HCT116 (cell line): ENCODE measurements at regions not wholly inside any gene's neighbourhood (a gene's known extent, or its start where the extent isn't known, plus 50 kb on each side); places are given as distances from the start of the nearest gene placed in this dataset.

ENCODE experiments used
- EZH2phosphoT487 ChIP-seq: fragments of 200-600 bp; IDR thresholded peaks from 2 replicates; pipeline ENCODE4 v1.6.1; 2018; ENCODE audit warnings: antibody characterized with exemption, borderline replicate concordance
- POLR2A ChIP-seq: IDR thresholded peaks from 2 replicates; pipeline ENCODE4 v1.7.0; 2011; ENCODE audit warnings: borderline replicate concordance; ENCODE audit not compliant: insufficient read depth, insufficient read length; ENCODE audit errors: extremely low read depth
- POLR2AphosphoS5 ChIP-seq: IDR thresholded peaks from 2 replicates; pipeline ENCODE4 v1.6.1; 2011; ENCODE audit warnings: mild to moderate bottlenecking, low read depth, low read length, moderate library complexity
- ZFX ChIP-seq: fragments of 450-650 bp; IDR thresholded peaks from 2 replicates; pipeline ENCODE4 v1.6.1; 2017
- TF ChIP-seq, protein P1 (sequence below), 3 experiments: fragments of 200-600 bp in 1 of 3; sonication (generic) in 1 of 3; IDR thresholded peaks in 2 of 3; conservative IDR thresholded peaks in 1 of 3; 2 replicates each; pipeline ENCODE4 v1.5.1; 2012 to 2017; ENCODE audit warnings: low read depth in 2 of 3, low read length in 2 of 3, antibody characterized with exemption in 1 of 3, borderline replicate concordance in 1 of 3, control low read depth in 1 of 3, mild to moderate bottlenecking in 1 of 3, mixed read lengths in 1 of 3, mixed run types in 1 of 3, moderate library complexity in 1 of 3; ENCODE audit not compliant: insufficient read depth in 1 of 3
- TF ChIP-seq, protein P2 (sequence below): IDR thresholded peaks from 2 replicates; pipeline ENCODE4 v1.6.1; 2012

DNA sequence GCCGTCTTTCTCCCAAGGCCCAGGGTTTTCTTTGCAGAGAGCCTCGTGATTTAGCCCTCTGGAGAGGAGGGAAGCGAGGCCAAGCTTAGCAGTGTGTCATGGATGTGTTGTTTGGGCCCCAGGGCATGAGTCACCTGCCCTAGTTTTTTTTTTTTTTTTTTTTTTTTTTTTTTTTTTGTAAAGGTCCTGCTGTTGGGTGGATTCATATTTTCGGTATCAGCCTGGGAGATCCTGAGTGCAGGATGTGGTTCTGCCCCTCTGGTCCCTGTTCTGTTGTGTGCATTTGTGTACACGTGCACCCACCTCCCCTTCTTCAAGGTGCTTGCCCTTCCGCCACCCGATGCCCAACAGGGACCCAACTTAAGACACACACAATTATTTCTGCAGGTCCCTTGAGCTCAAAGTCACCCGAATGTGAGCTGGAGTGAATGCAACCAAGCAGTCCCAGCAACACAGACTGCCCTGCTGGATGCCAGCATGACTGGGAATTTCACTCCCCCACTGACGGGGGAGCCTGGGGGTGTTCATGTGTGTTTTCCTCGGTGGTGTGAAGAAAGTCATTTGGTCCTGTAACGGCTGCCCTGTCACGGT lies 265.8 kb upstream of the TNRC6C start:
- no peak for TF ChIP-seq EZH2phosphoT487
- TF ChIP-seq, protein P1, sequence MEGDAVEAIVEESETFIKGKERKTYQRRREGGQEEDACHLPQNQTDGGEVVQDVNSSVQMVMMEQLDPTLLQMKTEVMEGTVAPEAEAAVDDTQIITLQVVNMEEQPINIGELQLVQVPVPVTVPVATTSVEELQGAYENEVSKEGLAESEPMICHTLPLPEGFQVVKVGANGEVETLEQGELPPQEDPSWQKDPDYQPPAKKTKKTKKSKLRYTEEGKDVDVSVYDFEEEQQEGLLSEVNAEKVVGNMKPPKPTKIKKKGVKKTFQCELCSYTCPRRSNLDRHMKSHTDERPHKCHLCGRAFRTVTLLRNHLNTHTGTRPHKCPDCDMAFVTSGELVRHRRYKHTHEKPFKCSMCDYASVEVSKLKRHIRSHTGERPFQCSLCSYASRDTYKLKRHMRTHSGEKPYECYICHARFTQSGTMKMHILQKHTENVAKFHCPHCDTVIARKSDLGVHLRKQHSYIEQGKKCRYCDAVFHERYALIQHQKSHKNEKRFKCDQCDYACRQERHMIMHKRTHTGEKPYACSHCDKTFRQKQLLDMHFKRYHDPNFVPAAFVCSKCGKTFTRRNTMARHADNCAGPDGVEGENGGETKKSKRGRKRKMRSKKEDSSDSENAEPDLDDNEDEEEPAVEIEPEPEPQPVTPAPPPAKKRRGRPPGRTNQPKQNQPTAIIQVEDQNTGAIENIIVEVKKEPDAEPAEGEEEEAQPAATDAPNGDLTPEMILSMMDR (IDR thresholded peaks at IDR 0.05 in 2 of 3, conservative IDR thresholded peaks at IDR 0.05 in 1 of 3; ENCODE audit: borderline replicate concordance in 1 of 3, insufficient read depth in 1 of 3, low read depth in 2 of 3, low read length in 2 of 3) = no peak
- no peak for TF ChIP-seq POLR2A
- TF ChIP-seq, protein P2, sequence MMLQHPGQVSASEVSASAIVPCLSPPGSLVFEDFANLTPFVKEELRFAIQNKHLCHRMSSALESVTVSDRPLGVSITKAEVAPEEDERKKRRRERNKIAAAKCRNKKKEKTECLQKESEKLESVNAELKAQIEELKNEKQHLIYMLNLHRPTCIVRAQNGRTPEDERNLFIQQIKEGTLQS = no peak
- no peak for TF ChIP-seq POLR2AphosphoS5
- no peak for TF ChIP-seq ZFX
